HL-60 (cell line): ENCODE measurements at regions not wholly inside any gene's neighbourhood (a gene's known extent, or its start where the extent isn't known, plus 50 kb on each side); places are given as distances from the start of the nearest gene placed in this dataset.
"Not testable (repeated sequence)": the region's sequence is repeated elsewhere in the genome, so short reads cannot be mapped to it uniquely, and the experiment has no call there.

Experiments used
- CTCF ChIP-seq: IDR thresholded peaks from one replicate; pipeline ENCODE4 v1.5.1; 2011; ENCODE audit warnings: low read length, control low read depth, inconsistent platforms; ENCODE audit not compliant: insufficient read depth
- GABPA ChIP-seq: IDR thresholded peaks from 2 replicates; pipeline ENCODE4 v1.6.1; 2012; ENCODE audit warnings: low read depth

GRCh38 chr3:20464237-20464636 lies 278.2 kb upstream of the SGO1 start:
- not testable (repeated sequence) for TF ChIP-seq CTCF, GABPA
